ENCODE measurements at regions not wholly inside any gene's neighbourhood (a gene's known extent, or its start where the extent isn't known, plus 50 kb on each side); places are given as distances from the start of the nearest gene placed in this dataset.

DNA sequence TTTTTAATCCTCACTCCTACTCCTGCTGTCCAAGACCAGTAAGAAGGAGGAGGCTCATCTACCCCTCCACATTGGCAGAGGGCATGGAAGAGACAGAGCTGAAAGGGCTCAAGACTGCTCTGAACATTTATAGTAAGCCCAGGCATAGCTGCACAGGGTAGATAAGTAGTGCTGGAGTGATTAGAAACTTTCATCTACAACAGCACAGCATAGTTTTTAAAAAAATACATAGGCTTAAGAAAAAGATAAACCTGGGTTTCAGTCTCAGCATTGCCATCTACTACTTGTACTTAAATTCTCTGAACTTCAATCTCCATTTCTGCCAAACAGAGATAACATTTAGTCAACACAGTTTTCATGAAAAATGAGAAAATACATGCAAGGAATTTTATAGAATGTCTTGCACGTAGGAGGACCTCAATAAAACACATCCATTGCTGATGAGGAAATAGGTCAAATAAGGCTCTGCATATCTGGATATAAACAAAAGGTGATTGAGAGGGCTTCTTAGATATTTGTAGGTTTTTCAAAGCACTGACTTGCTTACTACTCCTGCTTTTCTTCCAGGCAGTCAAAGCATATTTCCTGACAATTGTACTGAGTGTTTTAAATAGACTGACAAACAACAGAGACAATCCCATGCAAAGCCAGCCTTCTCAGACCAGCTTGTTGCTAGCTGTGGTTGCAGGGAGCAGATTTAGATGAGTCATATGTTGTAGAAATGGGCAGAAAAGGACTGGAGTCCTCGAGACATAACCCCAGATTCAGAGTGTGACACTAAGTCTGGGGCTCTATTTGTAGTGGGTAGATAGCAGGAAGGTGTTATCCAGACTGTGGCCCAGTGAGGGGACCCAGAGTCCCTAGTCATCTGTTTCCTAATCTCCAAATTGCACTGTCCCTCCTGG lies 107.4 kb upstream of the TAB2 start:
- TF ChIP-seq, protein P1, sequence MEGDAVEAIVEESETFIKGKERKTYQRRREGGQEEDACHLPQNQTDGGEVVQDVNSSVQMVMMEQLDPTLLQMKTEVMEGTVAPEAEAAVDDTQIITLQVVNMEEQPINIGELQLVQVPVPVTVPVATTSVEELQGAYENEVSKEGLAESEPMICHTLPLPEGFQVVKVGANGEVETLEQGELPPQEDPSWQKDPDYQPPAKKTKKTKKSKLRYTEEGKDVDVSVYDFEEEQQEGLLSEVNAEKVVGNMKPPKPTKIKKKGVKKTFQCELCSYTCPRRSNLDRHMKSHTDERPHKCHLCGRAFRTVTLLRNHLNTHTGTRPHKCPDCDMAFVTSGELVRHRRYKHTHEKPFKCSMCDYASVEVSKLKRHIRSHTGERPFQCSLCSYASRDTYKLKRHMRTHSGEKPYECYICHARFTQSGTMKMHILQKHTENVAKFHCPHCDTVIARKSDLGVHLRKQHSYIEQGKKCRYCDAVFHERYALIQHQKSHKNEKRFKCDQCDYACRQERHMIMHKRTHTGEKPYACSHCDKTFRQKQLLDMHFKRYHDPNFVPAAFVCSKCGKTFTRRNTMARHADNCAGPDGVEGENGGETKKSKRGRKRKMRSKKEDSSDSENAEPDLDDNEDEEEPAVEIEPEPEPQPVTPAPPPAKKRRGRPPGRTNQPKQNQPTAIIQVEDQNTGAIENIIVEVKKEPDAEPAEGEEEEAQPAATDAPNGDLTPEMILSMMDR (IDR thresholded peaks at IDR 0.05; ENCODE audit: low read length, missing control alignments): no peak
- DNase-seq (ENCODE audit: low read depth): peak; percentile 79
- H3K4me3 ChIP-seq (replicated peaks; ENCODE audit: low read depth, low read length): no peak overlapping the region

DNA sequence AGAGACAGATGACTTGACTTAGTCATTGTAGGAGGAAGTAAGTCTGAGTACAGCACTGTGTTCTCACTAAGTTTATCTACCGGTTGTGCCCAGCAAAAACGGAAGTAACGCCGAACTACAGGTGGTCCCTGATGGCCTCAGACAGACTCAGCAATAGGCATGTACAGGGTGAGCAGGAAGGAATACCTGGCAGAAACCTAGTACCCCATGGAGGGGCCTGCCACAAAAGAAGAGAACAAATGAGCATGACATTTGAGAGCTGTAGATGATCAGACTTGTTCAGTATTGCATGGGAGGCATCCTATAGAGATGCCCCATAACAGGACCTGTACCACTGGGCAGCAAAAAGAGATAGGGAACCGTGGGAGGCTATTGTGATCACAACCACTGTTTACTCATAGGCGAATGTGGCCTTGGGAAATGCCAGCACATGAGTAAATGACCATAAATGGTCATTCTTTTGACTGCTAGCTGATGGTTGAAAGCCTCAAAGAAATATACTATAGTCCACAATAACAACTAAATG lies 106.4 kb upstream of the TAB2 start:
- TF ChIP-seq, protein P1 (IDR thresholded peaks at IDR 0.05; ENCODE audit: low read length, missing control alignments): no peak
- DNase-seq (ENCODE audit: low read depth): peak; percentile 70
- no peak overlapping the region for H3K4me3 ChIP-seq (replicated peaks; ENCODE audit: low read depth, low read length)

GRCh38 chr6:149212206-149212605 lies 105.3 kb upstream of the TAB2 start:
- no peak for DNase-seq (ENCODE audit: low read depth)
- TF ChIP-seq, protein P1 (IDR thresholded peaks at IDR 0.05; ENCODE audit: low read length, missing control alignments): no peak
- no peak overlapping the region for H3K4me3 ChIP-seq (replicated peaks; ENCODE audit: low read depth, low read length)

DNA sequence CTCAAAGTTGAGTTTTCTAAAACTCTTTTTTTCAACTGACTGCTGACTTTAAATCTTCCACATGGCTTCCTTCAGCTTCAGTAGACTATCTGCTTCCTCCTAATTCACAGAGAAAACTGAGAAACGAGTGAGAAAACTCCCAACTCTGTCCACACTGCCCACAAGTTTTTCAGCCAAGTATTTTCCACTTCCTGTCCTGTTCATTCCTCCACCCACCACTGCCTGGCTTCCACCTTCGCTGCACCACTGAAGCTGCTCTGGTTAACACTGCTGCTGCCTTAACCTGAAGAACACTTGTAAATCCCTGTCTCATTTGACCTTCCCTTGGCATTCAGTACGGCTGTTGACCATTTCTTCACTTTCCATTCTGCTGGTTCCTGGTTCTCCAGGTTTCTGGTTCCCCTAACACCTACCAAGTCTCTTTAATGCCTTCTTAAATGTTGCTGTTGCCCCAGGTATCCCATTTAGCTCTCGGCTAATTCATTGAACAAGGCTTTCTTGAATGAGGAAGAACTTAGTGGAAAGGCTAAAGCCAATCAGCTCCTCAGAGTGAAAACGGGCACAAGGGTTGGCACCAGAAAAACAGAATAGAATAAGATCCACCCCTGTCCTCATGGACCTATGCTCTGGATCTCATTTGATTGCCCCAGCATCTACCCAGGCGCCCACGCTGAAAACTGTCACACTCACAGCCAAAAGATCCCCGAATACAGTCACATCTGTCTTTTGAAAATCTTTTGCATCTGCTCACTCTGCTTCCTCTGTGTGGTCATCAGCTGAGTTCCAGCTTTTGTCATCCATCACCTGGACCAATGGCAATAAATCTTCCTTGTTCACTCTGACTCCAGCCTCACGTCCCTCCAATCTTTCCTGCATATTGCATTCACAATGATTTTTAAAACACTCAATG lies 104.4 kb upstream of the TAB2 start:
- DNase-seq (ENCODE audit: low read depth): peak; percentile 33
- H3K4me3 ChIP-seq (replicated peaks; ENCODE audit: low read depth, low read length): no peak overlapping the region
- TF ChIP-seq, protein P1 (IDR thresholded peaks at IDR 0.05; ENCODE audit: low read length, missing control alignments): no peak

- peak; percentile 25 for DNase-seq (ENCODE audit: low read depth)
- TF ChIP-seq, protein P1 (IDR thresholded peaks at IDR 0.05; ENCODE audit: low read length, missing control alignments): no peak
- H3K4me3 ChIP-seq (replicated peaks; ENCODE audit: low read depth, low read length): no peak overlapping the region
Observed at GRCh38 chr6:149213829-149214228, 103.7 kb upstream of the TAB2 start.

DNA sequence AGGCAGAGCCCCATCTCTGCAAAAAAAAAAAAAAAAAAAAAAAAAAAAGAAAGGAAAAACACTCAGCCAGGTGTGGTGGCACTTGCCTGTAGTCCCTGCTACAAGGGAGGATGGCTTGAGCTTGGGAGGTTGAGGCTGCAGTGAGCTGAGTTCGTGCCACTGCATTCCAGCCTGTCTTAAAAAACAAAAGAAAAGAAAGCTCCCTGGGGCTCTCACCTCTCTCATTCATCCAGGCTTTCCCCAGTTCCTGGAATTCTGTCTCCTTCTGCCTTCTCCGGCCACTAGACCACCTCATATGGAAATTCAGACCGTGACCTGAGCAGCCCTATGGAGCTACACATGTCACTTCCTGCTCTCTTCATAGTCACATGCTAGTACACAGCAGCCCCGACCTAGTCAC lies 101.1 kb upstream of the TAB2 start:
- DNase-seq (ENCODE audit: low read depth): no peak
- H3K4me3 ChIP-seq (replicated peaks; ENCODE audit: low read depth, low read length): no peak overlapping the region

More for the DNA sequence above, 101.1 kb upstream of the TAB2 start:
- TF ChIP-seq, protein P1 (IDR thresholded peaks at IDR 0.05; ENCODE audit: low read length, missing control alignments): no peak
